ENCODE measurements at regions not wholly inside any gene's neighbourhood (a gene's known extent, or its start where the extent isn't known, plus 50 kb on each side); places are given as distances from the start of the nearest gene placed in this dataset.

DNA sequence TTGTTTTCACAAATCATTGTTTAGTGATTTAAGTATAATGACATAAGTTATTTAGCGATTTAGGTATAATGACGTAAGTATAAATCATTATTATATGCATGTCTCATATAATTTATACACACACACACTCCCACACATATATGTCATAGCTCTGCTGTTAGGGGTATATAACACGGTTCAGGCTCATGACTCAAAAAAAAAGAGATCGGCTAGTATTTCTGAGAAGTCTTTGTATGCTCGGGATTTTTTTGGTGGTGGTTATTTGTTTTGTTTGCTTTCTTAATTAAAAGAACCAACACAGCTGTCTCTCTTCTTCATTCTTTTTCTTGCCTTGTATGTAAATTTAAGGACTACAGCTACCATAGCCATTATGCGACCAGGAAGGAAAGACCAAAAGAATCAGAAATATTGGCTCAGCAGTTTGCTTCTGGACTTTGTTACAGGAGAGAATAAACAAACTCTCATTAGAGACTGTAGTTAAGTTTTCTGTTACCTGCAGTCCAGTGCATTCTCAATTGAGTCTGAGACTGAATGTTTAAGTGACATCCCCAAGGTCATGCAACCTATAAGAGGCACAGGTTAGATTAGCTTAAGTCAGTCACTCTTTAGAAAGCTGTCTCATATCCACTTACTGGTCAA lies 83.2 kb upstream of the NREP start:
- TF ChIP-seq, protein P1, sequence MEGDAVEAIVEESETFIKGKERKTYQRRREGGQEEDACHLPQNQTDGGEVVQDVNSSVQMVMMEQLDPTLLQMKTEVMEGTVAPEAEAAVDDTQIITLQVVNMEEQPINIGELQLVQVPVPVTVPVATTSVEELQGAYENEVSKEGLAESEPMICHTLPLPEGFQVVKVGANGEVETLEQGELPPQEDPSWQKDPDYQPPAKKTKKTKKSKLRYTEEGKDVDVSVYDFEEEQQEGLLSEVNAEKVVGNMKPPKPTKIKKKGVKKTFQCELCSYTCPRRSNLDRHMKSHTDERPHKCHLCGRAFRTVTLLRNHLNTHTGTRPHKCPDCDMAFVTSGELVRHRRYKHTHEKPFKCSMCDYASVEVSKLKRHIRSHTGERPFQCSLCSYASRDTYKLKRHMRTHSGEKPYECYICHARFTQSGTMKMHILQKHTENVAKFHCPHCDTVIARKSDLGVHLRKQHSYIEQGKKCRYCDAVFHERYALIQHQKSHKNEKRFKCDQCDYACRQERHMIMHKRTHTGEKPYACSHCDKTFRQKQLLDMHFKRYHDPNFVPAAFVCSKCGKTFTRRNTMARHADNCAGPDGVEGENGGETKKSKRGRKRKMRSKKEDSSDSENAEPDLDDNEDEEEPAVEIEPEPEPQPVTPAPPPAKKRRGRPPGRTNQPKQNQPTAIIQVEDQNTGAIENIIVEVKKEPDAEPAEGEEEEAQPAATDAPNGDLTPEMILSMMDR (IDR thresholded peaks at IDR 0.05; ENCODE audit: extremely low read depth, missing control alignments) = no peak
- DNase-seq (ENCODE audit: low spot score) = no peak

DNA sequence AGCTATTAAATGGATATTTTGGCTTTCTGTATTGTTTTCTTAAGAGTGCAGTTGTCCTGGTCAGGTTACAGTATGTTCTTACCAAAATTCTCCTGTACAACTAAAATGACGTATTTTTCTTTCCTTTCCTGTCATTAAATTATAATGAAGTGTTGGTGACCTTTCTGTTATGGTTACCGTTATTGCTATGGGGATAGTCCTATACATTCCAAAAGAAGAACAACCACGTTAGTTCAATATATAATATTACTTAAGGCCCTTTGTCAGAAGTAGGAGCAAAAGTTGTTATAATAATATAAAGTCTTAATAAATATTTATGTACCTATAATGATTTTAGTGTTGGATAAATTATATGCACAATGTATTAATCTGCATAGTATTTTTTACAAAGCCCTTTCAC lies 82.4 kb upstream of the NREP start:
- no peak for DNase-seq (ENCODE audit: low spot score)
- TF ChIP-seq, protein P1 (IDR thresholded peaks at IDR 0.05; ENCODE audit: extremely low read depth, missing control alignments) = no peak

DNA sequence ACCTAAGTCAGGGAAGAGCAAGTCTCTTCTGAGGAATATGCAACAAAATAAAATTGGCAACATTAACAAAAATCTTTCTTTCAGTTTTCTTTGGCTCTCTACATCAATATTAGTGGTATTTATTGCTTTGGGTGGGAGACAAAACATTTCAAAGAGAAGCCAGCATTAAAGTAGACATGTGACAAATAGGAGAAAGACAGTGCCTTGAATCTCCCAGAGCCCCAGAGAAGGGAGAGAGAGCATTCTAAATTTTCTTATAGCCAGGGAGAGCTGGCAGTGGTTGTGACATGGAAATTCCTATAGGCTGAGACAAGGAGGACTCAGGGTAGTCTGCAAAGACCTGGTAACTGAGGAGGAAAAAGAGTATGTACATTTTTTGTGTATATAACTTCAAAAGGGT lies 79.4 kb upstream of the NREP start:
- TF ChIP-seq, protein P1 (IDR thresholded peaks at IDR 0.05; ENCODE audit: extremely low read depth, missing control alignments) = no peak
- DNase-seq (ENCODE audit: low spot score) = no peak

DNA sequence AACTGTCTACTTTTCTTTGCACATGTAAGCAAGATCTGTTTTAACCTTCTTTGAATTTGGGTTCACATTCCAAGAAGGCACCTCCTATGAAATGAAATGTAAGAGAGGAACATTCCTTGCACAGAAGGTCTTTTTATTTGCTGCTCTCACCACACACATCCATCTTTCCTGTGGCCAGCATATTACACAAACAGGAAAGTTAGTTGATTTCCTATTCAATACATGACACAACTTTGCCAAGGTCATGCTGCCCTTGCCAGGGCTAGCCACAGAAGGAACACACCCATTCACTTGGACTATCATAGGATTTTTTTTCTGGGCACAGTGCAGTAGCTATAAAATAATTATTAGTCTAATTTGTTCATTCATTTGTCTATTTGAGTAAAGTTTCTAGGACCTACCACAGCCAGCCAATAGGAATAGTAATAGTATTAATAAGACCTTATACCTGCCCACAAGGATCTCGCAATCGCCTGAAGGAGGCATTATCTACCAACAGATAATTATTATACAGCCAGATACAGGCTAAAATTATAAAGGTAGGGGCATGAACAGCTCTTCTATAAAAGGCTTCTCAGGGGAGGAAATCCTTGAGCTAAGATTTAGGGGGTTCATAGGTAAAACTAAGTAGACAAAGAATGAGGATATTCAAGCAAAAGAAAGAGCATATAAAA lies 78.1 kb upstream of the NREP start:
- no peak for DNase-seq (ENCODE audit: low spot score)
- TF ChIP-seq, protein P1 (IDR thresholded peaks at IDR 0.05; ENCODE audit: extremely low read depth, missing control alignments) = no peak

DNA sequence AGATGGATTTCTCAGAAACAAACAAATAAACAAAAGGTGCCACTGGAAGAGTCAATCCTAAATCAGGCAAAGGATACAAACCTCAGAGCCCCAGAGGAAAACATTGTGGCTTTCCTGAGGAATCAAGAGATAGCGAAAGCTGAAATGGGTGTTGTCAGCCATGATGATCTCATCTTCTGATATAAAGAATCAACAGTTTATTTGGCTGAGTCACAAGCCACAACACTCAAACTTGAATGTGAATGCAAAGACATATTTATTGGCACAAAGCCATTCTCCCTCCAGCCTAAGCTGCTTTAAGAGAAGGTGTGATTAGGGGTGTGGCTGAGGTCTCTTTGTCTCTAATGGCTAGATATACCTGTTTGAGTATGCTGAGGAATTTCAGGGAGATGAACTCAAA lies 73.3 kb upstream of the NREP start:
- TF ChIP-seq, protein P1 (IDR thresholded peaks at IDR 0.05; ENCODE audit: extremely low read depth, missing control alignments) = no peak
- DNase-seq (ENCODE audit: low spot score) = no peak

DNA sequence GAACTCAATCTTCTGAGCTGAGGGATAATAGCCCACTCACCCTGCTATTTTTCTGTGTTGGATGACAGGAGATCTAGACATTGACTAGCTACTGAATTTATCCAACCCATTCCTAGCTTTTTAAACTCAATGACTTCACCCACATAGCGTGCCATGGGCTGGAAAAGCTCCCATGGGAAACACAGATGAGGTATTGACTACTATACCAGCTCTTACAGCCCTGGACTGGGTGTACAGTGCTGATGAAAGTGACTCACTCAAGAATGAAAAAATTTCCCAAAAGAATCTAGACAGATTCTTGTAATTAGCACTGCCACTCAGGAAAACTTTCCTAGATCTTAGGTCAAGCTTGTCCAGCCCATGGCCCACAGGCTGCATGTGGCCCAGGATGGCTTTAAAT lies 72.7 kb upstream of the NREP start:
- no peak for DNase-seq (ENCODE audit: low spot score)
- TF ChIP-seq, protein P1 (IDR thresholded peaks at IDR 0.05; ENCODE audit: extremely low read depth, missing control alignments) = no peak

DNA sequence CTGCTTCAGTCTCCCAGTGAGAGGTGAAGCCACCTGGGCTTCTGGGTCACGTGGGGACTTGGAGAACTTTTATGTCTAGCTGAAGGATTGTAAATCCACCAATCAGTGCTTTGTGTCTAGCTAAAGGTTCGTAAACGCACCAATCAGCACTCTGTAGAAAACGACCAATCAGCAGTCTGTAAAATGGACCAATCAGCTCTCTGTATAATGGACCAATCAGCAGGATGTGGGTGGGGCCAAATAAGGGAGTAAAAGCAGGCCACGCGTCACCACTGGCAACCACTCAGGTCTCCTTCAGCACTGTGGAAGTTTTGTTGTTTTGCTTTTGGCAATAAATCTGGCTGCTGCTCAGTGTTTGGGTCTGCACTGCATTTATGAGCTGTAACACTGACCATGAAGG lies 69.1 kb upstream of the NREP start:
- TF ChIP-seq, protein P1 (IDR thresholded peaks at IDR 0.05; ENCODE audit: extremely low read depth, missing control alignments) = no peak
- no peak for DNase-seq (ENCODE audit: low spot score)
